ENCODE measurements at regions not wholly inside any gene's neighbourhood (a gene's known extent, or its start where the extent isn't known, plus 50 kb on each side); places are given as distances from the start of the nearest gene placed in this dataset.

- no peak for DNase-seq (ENCODE audit: low spot score)
- TF ChIP-seq CTCF (IDR thresholded peaks at IDR 0.05): no peak
- no peak for ATAC-seq (ENCODE audit: low FRiP score)
Observed at GRCh38 chr5:91436241-91436640, 53.1 kb upstream of the ARRDC3 start.

GRCh38 chr5:91434348-91434747, 51.2 kb upstream of the ARRDC3 start:
- ATAC-seq (ENCODE audit: low FRiP score) (no peak), DNase-seq (ENCODE audit: low spot score) (no peak)
- no peak for TF ChIP-seq CTCF (IDR thresholded peaks at IDR 0.05)

GRCh38 chr5:91433861-91434260, 50.7 kb upstream of the ARRDC3 start:
- no peak for TF ChIP-seq CTCF (IDR thresholded peaks at IDR 0.05)
- DNase-seq (ENCODE audit: low spot score) (no peak), ATAC-seq (ENCODE audit: low FRiP score) (no peak)
